Trophoblast cell (in vitro differentiated cells and primary cell): ENCODE measurements at regions not wholly inside any gene's neighbourhood (a gene's known extent, or its start where the extent isn't known, plus 50 kb on each side); places are given as distances from the start of the nearest gene placed in this dataset.

Experiments
- DNase-seq, 2 donors: peaks; one replicate each; pipeline ENCODE4 v3.0.0-alpha.2; 2016
- H2AFZ ChIP-seq: 2 replicates; pipeline ENCODE4 v1.6.1; 2013; ENCODE audit warnings: low read length, moderate library complexity, mild to moderate bottlenecking; ENCODE audit not compliant: insufficient read depth, poor library complexity
- H2AK5ac ChIP-seq: 2 replicates; pipeline ENCODE4 v1.6.1; 2013; ENCODE audit warnings: mild to moderate bottlenecking, low read length
- H2BK120ac ChIP-seq: 2 replicates; pipeline ENCODE4 v1.6.1; 2013; ENCODE audit warnings: low read length, mild to moderate bottlenecking, moderate library complexity; ENCODE audit not compliant: insufficient read depth, poor library complexity
- H2BK12ac ChIP-seq: 2 replicates; pipeline ENCODE4 v1.6.1; 2013; ENCODE audit warnings: mild to moderate bottlenecking, low read length, moderate library complexity
- H2BK5ac ChIP-seq: 2 replicates; pipeline ENCODE4 v1.6.1; 2013; ENCODE audit warnings: low read length, low read depth, moderate library complexity, mild to moderate bottlenecking; ENCODE audit not compliant: poor library complexity
- H3K14ac ChIP-seq: 2 replicates; pipeline ENCODE4 v1.6.1; 2013; ENCODE audit warnings: mild to moderate bottlenecking, low read length
- H3K18ac ChIP-seq: 2 replicates; pipeline ENCODE4 v1.6.1; 2013; ENCODE audit warnings: mild to moderate bottlenecking, low read length
- H3K23ac ChIP-seq: 2 replicates; pipeline ENCODE4 v1.6.1; 2013; ENCODE audit warnings: low read length
- H3K27ac ChIP-seq: 2 replicates; pipeline ENCODE4 v1.5.1; 2013; ENCODE audit warnings: low read depth, mild to moderate bottlenecking, inconsistent platforms, low read length, moderate library complexity
- H3K27me3 ChIP-seq: 2 replicates; pipeline ENCODE4 v1.6.1; 2013; ENCODE audit warnings: inconsistent platforms, mild to moderate bottlenecking, low read length, moderate library complexity; ENCODE audit not compliant: insufficient read depth
- H3K36me3 ChIP-seq, 2 experiments: 1 replicate in 1 of 2; 2 replicates in 1 of 2; pipeline ENCODE4 v1.6.1; 2013; ENCODE audit warnings: low read length in 2 of 2, mild to moderate bottlenecking in 2 of 2, moderate library complexity in 1 of 2; ENCODE audit not compliant: insufficient read depth in 2 of 2, control insufficient read depth in 1 of 2
- H3K4ac ChIP-seq: 2 replicates; pipeline ENCODE4 v1.6.1; 2013; ENCODE audit warnings: low read depth, mild to moderate bottlenecking, low read length, moderate library complexity
- H3K4me1 ChIP-seq, 2 experiments: 1 replicate in 1 of 2; 2 replicates in 1 of 2; pipeline ENCODE4 v1.6.1; 2013; ENCODE audit warnings: low read length in 2 of 2, mild to moderate bottlenecking in 2 of 2, moderate library complexity in 1 of 2; ENCODE audit not compliant: insufficient read depth in 2 of 2, control insufficient read depth in 1 of 2
- H3K4me2 ChIP-seq: 2 replicates; pipeline ENCODE4 v1.6.1; 2013; ENCODE audit warnings: inconsistent platforms, mild to moderate bottlenecking, low read length, moderate library complexity
- H3K4me3 ChIP-seq: 2 replicates; pipeline ENCODE4 v1.5.1; 2013; ENCODE audit warnings: mild to moderate bottlenecking, low read depth, low read length, inconsistent platforms
- H3K79me1 ChIP-seq: one replicate; pipeline ENCODE4 v1.6.1; 2013; ENCODE audit warnings: low read length
- H3K79me2 ChIP-seq: 2 replicates; pipeline ENCODE4 v1.6.1; 2013; ENCODE audit warnings: low read length, mild to moderate bottlenecking; ENCODE audit not compliant: control insufficient read depth, insufficient read depth, poor library complexity
- H3K9ac ChIP-seq: 2 replicates; pipeline ENCODE4 v1.6.1; 2013; ENCODE audit warnings: mild to moderate bottlenecking, low read length
- H3K9me3 ChIP-seq: 2 replicates; pipeline ENCODE4 v1.6.1; 2013; ENCODE audit warnings: low read depth, mild to moderate bottlenecking, control low read depth, inconsistent platforms, low read length; ENCODE audit not compliant: insufficient read depth
- H4K12ac ChIP-seq: 2 replicates; pipeline ENCODE4 v1.6.1; 2013; ENCODE audit warnings: low read depth, mild to moderate bottlenecking, low read length, moderate library complexity
- H4K8ac ChIP-seq: 2 replicates; pipeline ENCODE4 v1.6.1; 2013; ENCODE audit warnings: low read depth, mild to moderate bottlenecking, low read length, moderate library complexity
- H4K91ac ChIP-seq: one replicate; pipeline ENCODE4 v1.6.1; 2013; ENCODE audit warnings: low read depth, mild to moderate bottlenecking, low read length, moderate library complexity
- WGBS: extraction: QIAGEN DNeasy Blood & Tissue Kit; methylation state at CpG from one replicate; pipeline ENCODE4 v1.1.7; 2013; ENCODE audit warnings: missing lambda C conversion rate; ENCODE audit not compliant: insufficient read length, insufficient coverage; ENCODE audit errors: extremely low coverage; 5-methylcytosine and 5-hydroxymethylcytosine counted together

DNA sequence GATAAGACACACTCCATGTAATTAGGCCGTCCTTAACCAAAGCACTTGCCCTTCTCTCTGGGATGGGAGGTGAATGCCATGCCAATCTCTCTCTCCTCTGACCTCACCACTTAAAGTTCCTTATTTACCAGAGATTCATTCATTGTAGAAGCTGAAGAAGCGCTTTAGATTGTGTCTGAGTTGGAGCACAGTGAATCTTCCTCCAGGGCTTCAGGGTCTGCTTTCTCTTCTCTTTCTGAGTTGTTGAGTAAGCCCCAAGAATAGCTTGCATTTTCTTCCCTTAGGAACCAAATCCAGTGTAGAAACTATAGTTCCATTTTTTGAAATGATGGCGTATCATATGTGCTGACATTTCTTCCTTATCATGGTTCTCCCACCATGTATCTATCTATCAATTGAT is 104.5 kb upstream of the MAML3 start:
- no peak overlapping the region for H4K91ac ChIP-seq
- no peak for DNase-seq
- no peak overlapping the region for H2BK12ac ChIP-seq
- H3K4me1 ChIP-seq = peaks cover 8 to 18% of the 10 kb centered on the region in 2 experiments
- H3K4me3 ChIP-seq = no peak overlapping the region
- H2AK5ac ChIP-seq = no peak overlapping the region
- no peak overlapping the region for H3K27ac ChIP-seq
- no peak overlapping the region for H3K23ac ChIP-seq
- H3K79me1 ChIP-seq = peaks cover 30% of the 10 kb centered on the region
- H3K4ac ChIP-seq = no peak overlapping the region
- no peaks in the 10 kb centered on the region for H3K36me3 ChIP-seq
- H3K9me3 ChIP-seq = no peaks in the 10 kb centered on the region
- H2AFZ ChIP-seq = no peak overlapping the region
- H3K9ac ChIP-seq = no peak overlapping the region
- no peaks in the 10 kb centered on the region for H3K79me2 ChIP-seq
- H3K4me2 ChIP-seq = no peak overlapping the region
- H4K8ac ChIP-seq = no peak overlapping the region
- no peak overlapping the region for H3K18ac ChIP-seq
- H3K14ac ChIP-seq = no peak overlapping the region
- H2BK5ac ChIP-seq = no peak overlapping the region
- H2BK120ac ChIP-seq = no peak overlapping the region
- WGBS = no CpG with 5 or more reads among the region's 3 CpGs
- no peaks in the 10 kb centered on the region for H3K27me3 ChIP-seq
- no peak overlapping the region for H4K12ac ChIP-seq

DNA sequence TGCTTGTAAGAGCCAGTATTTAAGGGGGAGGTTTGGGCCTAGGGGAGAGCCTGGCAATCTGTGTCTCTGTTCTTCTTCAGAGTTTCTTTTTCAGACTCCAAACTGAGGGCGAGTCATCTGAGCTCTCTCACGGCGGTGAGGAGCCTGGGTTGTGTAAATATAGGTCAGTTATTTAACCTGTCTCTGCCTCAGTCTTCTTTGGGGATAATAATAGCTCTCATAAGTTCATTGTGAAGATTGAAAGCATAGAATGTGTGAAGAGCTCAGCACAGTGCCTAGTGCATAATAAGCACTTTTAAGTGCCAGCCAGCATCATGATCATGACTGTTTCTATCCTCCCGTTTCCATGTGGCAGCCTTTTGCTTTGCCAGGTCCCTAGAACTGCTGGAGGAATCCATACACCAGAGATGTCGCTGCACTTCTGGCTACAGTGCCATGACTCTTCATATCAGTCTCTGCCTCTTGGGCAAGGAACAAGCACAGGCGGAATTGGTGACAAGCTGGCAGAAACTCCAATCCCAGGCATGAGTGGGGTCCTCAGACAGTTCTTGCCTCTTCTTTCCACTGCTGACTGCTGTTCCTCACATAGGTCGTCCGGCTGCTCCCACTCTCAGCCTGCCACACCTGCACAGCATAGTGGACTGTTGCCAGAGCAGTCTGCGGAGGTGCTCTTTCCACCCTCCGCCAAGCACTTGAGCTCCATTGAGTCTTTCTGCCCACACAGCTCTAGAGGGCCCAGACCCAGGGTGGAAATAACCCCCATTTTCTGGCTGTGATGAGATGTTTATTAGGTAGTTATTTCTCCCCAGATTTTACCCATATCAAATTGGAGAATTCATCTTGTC is 103.7 kb upstream of the MAML3 start:
- H4K12ac ChIP-seq = no peak overlapping the region
- H3K79me2 ChIP-seq = peaks cover 2% of the 10 kb centered on the region
- H2AFZ ChIP-seq = no peak overlapping the region
- H2BK120ac ChIP-seq = peak overlapping the region; percentile 52
- peak overlapping the region; percentile 38 for H2BK12ac ChIP-seq
- no peak overlapping the region for H3K4me2 ChIP-seq
- peaks cover 8 to 15% of the 10 kb centered on the region in 2 experiments for H3K4me1 ChIP-seq
- H3K18ac ChIP-seq = peak overlapping the region; percentile 0
- H3K36me3 ChIP-seq = no peaks in the 10 kb centered on the region
- H3K4me3 ChIP-seq = no peak overlapping the region
- no peak overlapping the region for H4K8ac ChIP-seq
- peaks cover 34% of the 10 kb centered on the region for H3K79me1 ChIP-seq
- H3K4ac ChIP-seq = peak overlapping the region; percentile 13
- no peak overlapping the region for H3K9ac ChIP-seq
- peak overlapping the region; percentile 34 for H4K91ac ChIP-seq
- no peak for DNase-seq
- H3K23ac ChIP-seq = no peak overlapping the region
- peak overlapping the region; percentile 1 for H2BK5ac ChIP-seq
- H3K27ac ChIP-seq = peak overlapping the region; percentile 55
- no CpG with 5 or more reads among the region's 10 CpGs for WGBS
- no peaks in the 10 kb centered on the region for H3K9me3 ChIP-seq
- H3K14ac ChIP-seq = peak overlapping the region; percentile 1
- peak overlapping the region; percentile 9 for H2AK5ac ChIP-seq
- no peaks in the 10 kb centered on the region for H3K27me3 ChIP-seq

DNA sequence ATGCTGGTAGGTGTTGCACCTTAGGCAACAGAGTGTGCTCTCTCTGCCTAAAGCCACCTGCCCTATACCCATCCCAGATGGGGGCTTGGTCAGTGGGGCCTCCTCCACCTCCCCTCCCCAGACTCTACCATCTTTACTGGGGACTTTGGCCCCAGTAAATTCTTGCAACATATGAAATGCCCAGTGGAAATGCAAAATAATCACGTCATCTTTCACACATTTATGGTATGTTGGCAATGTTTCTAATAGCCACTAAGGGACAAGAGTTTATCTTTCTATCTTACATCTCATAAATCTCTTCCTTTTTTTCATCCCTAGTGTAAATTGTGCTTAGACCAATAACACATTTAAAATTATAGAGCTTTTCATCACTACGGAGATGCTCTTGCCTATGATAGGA is 103.0 kb upstream of the MAML3 start:
- H3K4me3 ChIP-seq = no peak overlapping the region
- no peak overlapping the region for H3K4ac ChIP-seq
- H3K18ac ChIP-seq = peak overlapping the region; percentile 9
- H2BK12ac ChIP-seq = peak overlapping the region; percentile 76
- H3K23ac ChIP-seq = no peak overlapping the region
- no peaks in the 10 kb centered on the region for H3K9me3 ChIP-seq
- no peaks in the 10 kb centered on the region for H3K27me3 ChIP-seq
- no peaks in the 10 kb centered on the region for H3K36me3 ChIP-seq
- peaks cover 4% of the 10 kb centered on the region for H3K79me2 ChIP-seq
- H2AK5ac ChIP-seq = peak overlapping the region; percentile 49
- H2AFZ ChIP-seq = no peak overlapping the region
- H3K79me1 ChIP-seq = peaks cover 42% of the 10 kb centered on the region
- no CpG with 5 or more reads among the region's 2 CpGs for WGBS
- no peak overlapping the region for H2BK5ac ChIP-seq
- DNase-seq = peak; percentile 11 to 86
- no peak overlapping the region for H4K8ac ChIP-seq
- no peak overlapping the region for H4K12ac ChIP-seq
- peaks cover 14 to 22% of the 10 kb centered on the region in 2 experiments for H3K4me1 ChIP-seq
- H4K91ac ChIP-seq = peak overlapping the region; percentile 75
- H3K14ac ChIP-seq = peak overlapping the region; percentile 45
- H3K9ac ChIP-seq = no peak overlapping the region
- peak overlapping the region; percentile 10 for H2BK120ac ChIP-seq
- peak overlapping the region; percentile 13 for H3K27ac ChIP-seq
- no peak overlapping the region for H3K4me2 ChIP-seq

DNA sequence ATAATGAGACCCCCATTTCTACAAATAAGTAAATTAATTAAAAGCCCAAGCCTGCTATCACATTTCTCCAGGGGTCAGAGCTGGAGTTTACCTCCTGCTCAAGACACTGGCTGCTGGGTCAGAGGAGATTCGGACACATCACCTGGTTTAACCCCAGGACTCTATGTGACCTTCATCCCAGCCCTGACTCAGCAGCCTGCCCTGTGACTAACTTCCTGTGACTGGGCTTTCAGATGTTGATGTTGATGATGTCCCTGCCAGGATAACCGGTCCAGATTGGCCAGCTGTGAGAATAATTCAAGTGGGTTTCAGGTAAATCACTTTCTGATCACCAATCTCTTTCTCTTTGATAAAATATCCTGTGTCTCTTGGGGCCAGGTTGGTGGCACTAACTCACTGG is 102.4 kb upstream of the MAML3 start:
- Histone ChIP-seq H3K27ac (no peak overlapping the region), H2AK5ac (peak overlapping the region; percentile 49), H3K4me1 (peaks cover 18 to 25% of the 10 kb centered on the region in 2 experiments), H3K79me1 (peaks cover 46% of the 10 kb centered on the region), H3K18ac (no peak overlapping the region), H4K8ac (no peak overlapping the region), H2BK12ac (peak overlapping the region; percentile 76), H3K36me3 (no peaks in the 10 kb centered on the region), H4K91ac (peak overlapping the region; percentile 75), H2BK5ac (peak overlapping the region; percentile 42), H3K14ac (no peak overlapping the region), H3K27me3 (no peaks in the 10 kb centered on the region), H3K9me3 (no peaks in the 10 kb centered on the region), H3K9ac (no peak overlapping the region), H2BK120ac (peak overlapping the region; percentile 10), H3K79me2 (peaks cover 4% of the 10 kb centered on the region), H3K23ac (no peak overlapping the region), H3K4ac (no peak overlapping the region), H3K4me2 (no peak overlapping the region), H2AFZ (no peak overlapping the region), H3K4me3 (no peak overlapping the region), H4K12ac (no peak overlapping the region)
- DNase-seq = peak; percentile 19 to 34
- no CpG with 5 or more reads among the region's 2 CpGs for WGBS
